AG04450 (cell line): ENCODE measurements at regions not wholly inside any gene's neighbourhood (a gene's known extent, or its start where the extent isn't known, plus 50 kb on each side); places are given as distances from the start of the nearest gene placed in this dataset.

Source experiments
- CTCF ChIA-PET: fragments of 300-600, 350-600 bp; formaldehyde crosslinking; extraction: SDS; loops from one replicate; lab custom pipeline; 2022; ENCODE audit warnings: antibody characterized with exemption, inconsistent platforms; lab: Charles Lee
- POLR2A ChIA-PET: fragments of 350-600 bp; formaldehyde crosslinking; extraction: SDS; loops from one replicate; lab custom pipeline; 2021; ENCODE audit warnings: antibody characterized with exemption, inconsistent platforms; lab: Yijun Ruan, JAX
- DNase-seq: peaks from one replicate; pipeline ENCODE4 v3.0.0-alpha.2; 2011; ENCODE audit warnings: low read depth, low spot score
- H3K27ac ChIP-seq: one replicate; pipeline ENCODE4 v1.5.1; 2012; ENCODE audit warnings: low read depth, low read length, control low read depth
- H3K27me3 ChIP-seq: one replicate; pipeline ENCODE4 v1.6.0; 2012; ENCODE audit warnings: low read length; ENCODE audit not compliant: control insufficient read depth, insufficient read depth
- H3K4me3 ChIP-seq: 2 replicates; pipeline ENCODE4 v1.5.1; 2011; ENCODE audit warnings: mild to moderate bottlenecking, low read depth, low read length, control low read depth
- H3K9me3 ChIP-seq: 2 replicates; pipeline ENCODE4 v1.5.1; 2012; ENCODE audit warnings: low read length; ENCODE audit not compliant: control insufficient read depth, insufficient read depth
- CTCF ChIP-seq: IDR thresholded peaks from 2 replicates; pipeline ENCODE4 v1.5.1; 2011; ENCODE audit warnings: low read depth, low read length, control low read depth, inconsistent platforms

- POLR2A ChIA-PET: no interaction called here
- DNase-seq: no peak
- no peak for TF ChIP-seq CTCF
- no peak overlapping the region for H3K4me3 ChIP-seq
- H3K9me3 ChIP-seq: peaks cover 82% of the 10 kb centered on the region
- CTCF ChIA-PET: no interaction called here
- H3K27ac ChIP-seq: no peak overlapping the region
- H3K27me3 ChIP-seq: no peaks in the 10 kb centered on the region
Measured at GRCh38 chr22:47630741-47631534, 868.5 kb downstream of the TBC1D22A start.

- TF ChIP-seq CTCF: no peak
- no peak for DNase-seq
- no peak overlapping the region for H3K4me3 ChIP-seq
- no peaks in the 10 kb centered on the region for H3K27me3 ChIP-seq
- no peak overlapping the region for H3K27ac ChIP-seq
- POLR2A ChIA-PET: no interaction called here
- CTCF ChIA-PET: no interaction called here
- H3K9me3 ChIP-seq: peaks cover 86% of the 10 kb centered on the region
Measured at GRCh38 chr22:47629791-47630655, 867.6 kb downstream of the TBC1D22A start.

GRCh38 chr22:47629273-47629711 is 866.8 kb downstream of the TBC1D22A start:
- CTCF ChIA-PET: no interaction called here
- peaks cover 89% of the 10 kb centered on the region for H3K9me3 ChIP-seq

GRCh38 chr22:47628477-47629272 is 866.2 kb downstream of the TBC1D22A start:
- H3K9me3 ChIP-seq: peaks cover 94% of the 10 kb centered on the region
- TF ChIP-seq CTCF: no peak
- POLR2A ChIA-PET: no interaction called here
- H3K4me3 ChIP-seq: no peak overlapping the region
- CTCF ChIA-PET: no interaction called here
- no peak for DNase-seq
- H3K27ac ChIP-seq: no peak overlapping the region
- no peaks in the 10 kb centered on the region for H3K27me3 ChIP-seq

More at GRCh38 chr22:47629273-47629711, 866.8 kb downstream of the TBC1D22A start:
- POLR2A ChIA-PET: no interaction called here
- TF ChIP-seq CTCF: no peak
- no peak for DNase-seq
- no peak overlapping the region for H3K27ac ChIP-seq
- no peaks in the 10 kb centered on the region for H3K27me3 ChIP-seq
- H3K4me3 ChIP-seq: no peak overlapping the region
